ENCODE measurements at regions not wholly inside any gene's neighbourhood (a gene's known extent, or its start where the extent isn't known, plus 50 kb on each side); places are given as distances from the start of the nearest gene placed in this dataset.

DNA sequence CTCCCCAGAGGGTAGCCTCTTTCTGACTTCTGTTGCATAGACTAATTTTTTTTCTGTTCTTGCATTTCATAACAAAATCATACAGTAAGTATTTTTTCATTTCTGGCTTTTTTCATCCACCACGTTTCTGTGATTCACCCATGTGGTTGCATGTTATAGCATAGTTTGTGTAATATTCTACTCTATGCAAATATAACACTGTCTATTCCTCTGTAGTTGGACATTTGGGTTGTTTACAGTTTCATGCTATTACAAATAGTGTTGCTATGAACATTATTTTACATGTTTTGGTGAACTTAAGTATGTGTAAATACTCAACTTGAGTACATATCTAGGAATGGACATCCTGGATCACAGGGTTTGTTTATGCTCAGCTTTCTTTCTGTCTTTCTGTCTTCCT lies 187.2 kb upstream of the KCNG1 start:
- Histone ChIP-seq H4K20me1 (ENCODE audit: control insufficient read depth, insufficient read depth, low read length, poor library complexity, severe bottlenecking) (no peaks in the 10 kb centered on the region), H3K36me3 (replicated peaks in 1 of 2; ENCODE audit: control extremely low read depth in 1 of 2, control insufficient read depth in 1 of 2, extremely low read depth in 1 of 2, insufficient read depth in 2 of 2, low read length in 1 of 2) (no peaks in the 10 kb centered on the region), H3K27ac (ENCODE audit: low read length in 2 of 2) (no peak overlapping the region), H3K4me2 (replicated peaks; ENCODE audit: low read depth, low read length, poor library complexity, severe bottlenecking) (no peak overlapping the region), H3K4me3 (ENCODE audit: control extremely low read depth in 1 of 5, extremely low read depth in 1 of 5, insufficient read depth in 1 of 5, low read depth in 2 of 5, low read length in 4 of 5) (no peak overlapping the region), H2AFZ (ENCODE audit: insufficient read depth, low read depth, low read length, poor library complexity, severe bottlenecking) (no peak overlapping the region), H3K27me3 (replicated peaks in 1 of 4; ENCODE audit: control extremely low read depth in 1 of 4, control insufficient read depth in 3 of 4, insufficient read depth in 4 of 4, low read length in 3 of 4) (peaks cover 0 to 18% (median 13%) of the 10 kb centered on the region in 4 experiments), H3K79me2 (ENCODE audit: control insufficient read depth, insufficient read depth, low read length) (no peaks in the 10 kb centered on the region), H3K9ac (ENCODE audit: low read length) (no peak overlapping the region), H3K4me1 (ENCODE audit: control insufficient read depth in 2 of 2, insufficient read depth in 2 of 2, low read length in 2 of 2) (no peaks in the 10 kb centered on the region), H3K9me3 (ENCODE audit: control extremely low read depth in 1 of 3, control insufficient read depth in 2 of 3, insufficient read depth in 1 of 3, low read length in 2 of 3) (no peaks in the 10 kb centered on the region)
- DNase-seq (no peak), ATAC-seq (ENCODE audit: low read depth) (no peak)
- no peak overlapping the region for H3K27ac Mint-ChIP-seq
- no peak overlapping the region for H3K4me3 Mint-ChIP-seq
- ChIA-PET CTCF (interaction anchor here (0.7 kb wide), 1 partner anchor 13 kb away, joined by 3 read pairs; no protein-coding TSS in a partner anchor), POLR2A (no interaction called here)
- no peak for TF ChIP-seq EZH2 (IDR thresholded peaks at IDR 0.05; ENCODE audit: borderline replicate concordance, insufficient read depth, low read depth, low read length, poor library complexity, severe bottlenecking)
- TF ChIP-seq CTCF (IDR thresholded peaks at IDR 0.05): no peak
- intact Hi-C loops (cut with micrococcal nuclease): no loop called here
- no CpG with 5 or more reads among the region's 1 CpG for WGBS (ENCODE audit: insufficient coverage)
- H3K27me3 Mint-ChIP-seq: peaks cover 51% of the 10 kb centered on the region
- H3K9me3 Mint-ChIP-seq (ENCODE audit: insufficient read depth): no peaks in the 10 kb centered on the region
- no peaks in the 10 kb centered on the region for H3K4me1 Mint-ChIP-seq

DNA sequence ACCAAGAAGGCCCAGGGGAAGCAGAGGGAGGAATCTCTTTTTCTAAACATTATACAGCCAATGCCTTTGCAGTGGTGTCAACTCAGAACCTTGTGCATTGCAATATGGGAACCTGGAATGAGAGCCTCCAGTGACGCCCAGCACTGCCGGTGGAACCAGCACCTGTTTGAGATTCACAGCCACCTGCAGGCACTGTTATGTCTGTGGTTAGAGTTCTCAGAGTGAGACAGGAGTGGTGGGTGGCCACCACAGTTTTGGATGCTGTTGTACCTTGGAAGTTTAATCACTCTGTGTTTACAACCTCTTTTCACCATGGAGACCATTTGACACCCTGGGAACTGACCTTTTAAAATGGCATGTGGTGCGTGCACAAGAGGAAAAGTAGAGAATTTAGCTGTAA lies 185.3 kb upstream of the KCNG1 start:
- ATAC-seq (ENCODE audit: low read depth) (no peak), DNase-seq (no peak)
- no peaks in the 10 kb centered on the region for H3K79me2 ChIP-seq (ENCODE audit: control insufficient read depth, insufficient read depth, low read length)
- no peak overlapping the region for H3K4me3 ChIP-seq (ENCODE audit: control extremely low read depth in 1 of 5, extremely low read depth in 1 of 5, insufficient read depth in 1 of 5, low read depth in 2 of 5, low read length in 4 of 5)
- H3K9me3 Mint-ChIP-seq (ENCODE audit: insufficient read depth): no peaks in the 10 kb centered on the region
- H3K4me1 Mint-ChIP-seq: no peaks in the 10 kb centered on the region
- no peak overlapping the region for H3K27ac ChIP-seq (ENCODE audit: low read length in 2 of 2)
- ChIA-PET CTCF (no interaction called here), POLR2A (no interaction called here)
- 89% methylated on average over 3 of the region's 3 CpGs for WGBS (ENCODE audit: insufficient coverage)
- H3K9me3 ChIP-seq (ENCODE audit: control extremely low read depth in 1 of 3, control insufficient read depth in 2 of 3, insufficient read depth in 1 of 3, low read length in 2 of 3): no peaks in the 10 kb centered on the region
- no peaks in the 10 kb centered on the region for H4K20me1 ChIP-seq (ENCODE audit: control insufficient read depth, insufficient read depth, low read length, poor library complexity, severe bottlenecking)
- H3K27me3 ChIP-seq (replicated peaks in 1 of 4; ENCODE audit: control extremely low read depth in 1 of 4, control insufficient read depth in 3 of 4, insufficient read depth in 4 of 4, low read length in 3 of 4): peaks cover 0 to 13% (median 9%) of the 10 kb centered on the region in 4 experiments
- H3K27me3 Mint-ChIP-seq: peaks cover 42% of the 10 kb centered on the region
- H3K4me3 Mint-ChIP-seq: no peak overlapping the region
- no peaks in the 10 kb centered on the region for H3K4me1 ChIP-seq (ENCODE audit: control insufficient read depth in 2 of 2, insufficient read depth in 2 of 2, low read length in 2 of 2)
- no peak overlapping the region for H3K9ac ChIP-seq (ENCODE audit: low read length)
- no peak overlapping the region for H3K4me2 ChIP-seq (replicated peaks; ENCODE audit: low read depth, low read length, poor library complexity, severe bottlenecking)
- no peak for TF ChIP-seq EZH2 (IDR thresholded peaks at IDR 0.05; ENCODE audit: borderline replicate concordance, insufficient read depth, low read depth, low read length, poor library complexity, severe bottlenecking)
- no peak for TF ChIP-seq CTCF (IDR thresholded peaks at IDR 0.05)
- H3K36me3 ChIP-seq (replicated peaks in 1 of 2; ENCODE audit: control extremely low read depth in 1 of 2, control insufficient read depth in 1 of 2, extremely low read depth in 1 of 2, insufficient read depth in 2 of 2, low read length in 1 of 2): no peaks in the 10 kb centered on the region
- no peak overlapping the region for H3K27ac Mint-ChIP-seq
- H2AFZ ChIP-seq (ENCODE audit: insufficient read depth, low read depth, low read length, poor library complexity, severe bottlenecking): no peak overlapping the region
- intact Hi-C loops (cut with micrococcal nuclease): no loop called here
